Panc1 (cell line): ENCODE measurements at regions not wholly inside any gene's neighbourhood (a gene's known extent, or its start where the extent isn't known, plus 50 kb on each side); places are given as distances from the start of the nearest gene placed in this dataset.

Experiments
- ATAC-seq: fragments of 200-7000 bp; cut with Tn5 transposase; 2 replicates; pipeline ENCODE4 v1.9.1; 2020; ENCODE audit warnings: mild to moderate bottlenecking, moderate library complexity
- BruUV-seq: library from RNA; stranded (reverse); fragments of 400-500 nt; replicated peaks from 2 replicates; lab custom pipeline; 2021; lab: Mats Ljungman, UMichigan
- CTCF ChIA-PET: fragments of 300-600 bp; sonication (Branson Sonifier 250); formaldehyde crosslinking; loops from one replicate; lab custom pipeline; 2022; ENCODE audit warnings: antibody characterized with exemption; lab: Charles Lee
- POLR2A ChIA-PET: fragments of 300-600 bp; sonication (Branson Sonifier 250); formaldehyde crosslinking; loops from one replicate; lab custom pipeline; 2022; ENCODE audit warnings: antibody characterized with exemption; lab: Charles Lee
- DNase-seq: peaks from one replicate; pipeline ENCODE4 v3.0.0-alpha.2; 2010; ENCODE audit warnings: low read depth, low spot score
- H3K27ac ChIP-seq: 2 replicates; pipeline ENCODE4 v1.5.1; 2011; ENCODE audit warnings: mild to moderate bottlenecking, low read length, inconsistent platforms
- H3K27me3 ChIP-seq: fragments of 200-500 bp; sonication (Bioruptor generic); 2 replicates; pipeline ENCODE4 v1.6.0; 2014; ENCODE audit warnings: low read length, inconsistent platforms; ENCODE audit not compliant: control insufficient read depth, insufficient read depth
- H3K36me3 ChIP-seq: fragments of 200-500 bp; sonication (Bioruptor generic); 2 replicates; pipeline ENCODE4 v1.5.1; 2014; ENCODE audit warnings: inconsistent platforms, mild to moderate bottlenecking, low read length, moderate library complexity; ENCODE audit not compliant: control insufficient read depth, insufficient read depth
- H3K4me1 ChIP-seq: 2 replicates; pipeline ENCODE4 v1.5.1; 2011; ENCODE audit warnings: inconsistent platforms, mild to moderate bottlenecking, low read length, moderate library complexity; ENCODE audit not compliant: control insufficient read depth, insufficient read depth
- H3K4me3 ChIP-seq, 2 experiments: 2 replicates each; pipeline ENCODE4 v1.5.1; 2011 to 2012; ENCODE audit warnings: low read depth in 2 of 2, low read length in 2 of 2, mild to moderate bottlenecking in 2 of 2, inconsistent platforms in 1 of 2, moderate library complexity in 1 of 2
- H3K9me3 ChIP-seq: fragments of 200-500 bp; sonication (Bioruptor generic); 2 replicates; pipeline ENCODE4 v1.5.1; 2014; ENCODE audit warnings: low read depth, mild to moderate bottlenecking, inconsistent platforms, low read length, moderate library complexity; ENCODE audit not compliant: control insufficient read depth, insufficient read depth
- POLR2AphosphoS5 ChIP-seq: IDR thresholded peaks from 2 replicates; pipeline ENCODE4 v1.6.1; 2012; ENCODE audit warnings: mild to moderate bottlenecking, low read depth, low read length, moderate library complexity
- SIN3A ChIP-seq: IDR thresholded peaks from 2 replicates; pipeline ENCODE4 v1.6.1; 2012; ENCODE audit warnings: low read depth, mild to moderate bottlenecking, low read length, moderate library complexity, borderline replicate concordance; ENCODE audit not compliant: insufficient read depth
- TCF7L2 ChIP-seq: IDR thresholded peaks from 2 replicates; pipeline ENCODE4 v1.6.1; 2011; ENCODE audit warnings: mild to moderate bottlenecking, low read depth, low read length, inconsistent platforms
- in situ Hi-C: cut with HindIII; loops from 2 replicates; pipeline ENCODE4 v1.10.0; 2016; ENCODE audit warnings: low sequenced_read_pairs, low pct_unique_long_range_greater_than_20kb
- intact Hi-C: fragments of 100-400 bp; cut with micrococcal nuclease; formaldehyde crosslinking; loops from one replicate; pipeline ENCODE4 v1.10.0; 2022; ENCODE audit not compliant: unreplicated experiment
- TF ChIP-seq, protein P1 (sequence below), 2 experiments: IDR thresholded peaks; 2 replicates each; pipeline ENCODE4 v1.6.1; 2011 to 2012; ENCODE audit warnings: low read depth in 2 of 2, control low read depth in 1 of 2, low read length in 1 of 2, mild to moderate bottlenecking in 1 of 2, moderate library complexity in 1 of 2; ENCODE audit not compliant: insufficient read depth in 1 of 2
- TF ChIP-seq, protein P2 (sequence below): fragments of 450-650 bp; IDR thresholded peaks from 2 replicates; pipeline ENCODE4 v1.5.1; 2017; ENCODE audit warnings: mild to moderate bottlenecking

DNA sequence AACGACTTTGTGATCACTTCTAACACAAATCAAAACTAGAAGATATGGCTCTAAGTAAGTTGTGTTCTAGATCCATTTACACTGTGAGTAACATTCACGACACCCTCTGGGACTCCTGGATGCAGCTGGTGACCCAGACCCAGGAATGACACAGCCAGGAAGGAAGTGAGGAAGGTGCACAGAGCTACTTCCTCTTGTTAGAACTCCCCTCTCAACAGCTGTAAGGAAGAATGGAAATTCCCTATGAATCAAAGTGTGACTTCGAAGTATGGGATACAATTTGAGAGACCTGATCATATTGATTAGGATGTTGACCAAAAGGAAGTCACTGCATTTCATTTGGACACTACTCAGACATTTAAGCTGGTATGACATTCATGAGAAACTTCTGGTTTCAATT lies 185.3 kb downstream of the NRIP1 start:
- Histone ChIP-seq H3K27ac (peak overlapping the region; percentile 85), H3K36me3 (no peaks in the 10 kb centered on the region), H3K4me3 (no peak overlapping the region), H3K4me1 (peaks cover 19% of the 10 kb centered on the region), H3K27me3 (no peaks in the 10 kb centered on the region), H3K9me3 (no peaks in the 10 kb centered on the region)
- ATAC-seq (peak; percentile 43; the same call in 1 of the 2 replicates), DNase-seq (no peak)
- in situ Hi-C loops, result no loop called here
- TF ChIP-seq SIN3A, result no peak
- TF ChIP-seq, protein P1, sequence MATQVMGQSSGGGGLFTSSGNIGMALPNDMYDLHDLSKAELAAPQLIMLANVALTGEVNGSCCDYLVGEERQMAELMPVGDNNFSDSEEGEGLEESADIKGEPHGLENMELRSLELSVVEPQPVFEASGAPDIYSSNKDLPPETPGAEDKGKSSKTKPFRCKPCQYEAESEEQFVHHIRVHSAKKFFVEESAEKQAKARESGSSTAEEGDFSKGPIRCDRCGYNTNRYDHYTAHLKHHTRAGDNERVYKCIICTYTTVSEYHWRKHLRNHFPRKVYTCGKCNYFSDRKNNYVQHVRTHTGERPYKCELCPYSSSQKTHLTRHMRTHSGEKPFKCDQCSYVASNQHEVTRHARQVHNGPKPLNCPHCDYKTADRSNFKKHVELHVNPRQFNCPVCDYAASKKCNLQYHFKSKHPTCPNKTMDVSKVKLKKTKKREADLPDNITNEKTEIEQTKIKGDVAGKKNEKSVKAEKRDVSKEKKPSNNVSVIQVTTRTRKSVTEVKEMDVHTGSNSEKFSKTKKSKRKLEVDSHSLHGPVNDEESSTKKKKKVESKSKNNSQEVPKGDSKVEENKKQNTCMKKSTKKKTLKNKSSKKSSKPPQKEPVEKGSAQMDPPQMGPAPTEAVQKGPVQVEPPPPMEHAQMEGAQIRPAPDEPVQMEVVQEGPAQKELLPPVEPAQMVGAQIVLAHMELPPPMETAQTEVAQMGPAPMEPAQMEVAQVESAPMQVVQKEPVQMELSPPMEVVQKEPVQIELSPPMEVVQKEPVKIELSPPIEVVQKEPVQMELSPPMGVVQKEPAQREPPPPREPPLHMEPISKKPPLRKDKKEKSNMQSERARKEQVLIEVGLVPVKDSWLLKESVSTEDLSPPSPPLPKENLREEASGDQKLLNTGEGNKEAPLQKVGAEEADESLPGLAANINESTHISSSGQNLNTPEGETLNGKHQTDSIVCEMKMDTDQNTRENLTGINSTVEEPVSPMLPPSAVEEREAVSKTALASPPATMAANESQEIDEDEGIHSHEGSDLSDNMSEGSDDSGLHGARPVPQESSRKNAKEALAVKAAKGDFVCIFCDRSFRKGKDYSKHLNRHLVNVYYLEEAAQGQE (IDR thresholded peaks at IDR 0.05; ENCODE audit: insufficient read depth in 1 of 2, low read depth in 2 of 2, low read length in 1 of 2), result no peak
- no peak for TF ChIP-seq POLR2AphosphoS5
- TF ChIP-seq TCF7L2, result no peak
- TF ChIP-seq, protein P2, sequence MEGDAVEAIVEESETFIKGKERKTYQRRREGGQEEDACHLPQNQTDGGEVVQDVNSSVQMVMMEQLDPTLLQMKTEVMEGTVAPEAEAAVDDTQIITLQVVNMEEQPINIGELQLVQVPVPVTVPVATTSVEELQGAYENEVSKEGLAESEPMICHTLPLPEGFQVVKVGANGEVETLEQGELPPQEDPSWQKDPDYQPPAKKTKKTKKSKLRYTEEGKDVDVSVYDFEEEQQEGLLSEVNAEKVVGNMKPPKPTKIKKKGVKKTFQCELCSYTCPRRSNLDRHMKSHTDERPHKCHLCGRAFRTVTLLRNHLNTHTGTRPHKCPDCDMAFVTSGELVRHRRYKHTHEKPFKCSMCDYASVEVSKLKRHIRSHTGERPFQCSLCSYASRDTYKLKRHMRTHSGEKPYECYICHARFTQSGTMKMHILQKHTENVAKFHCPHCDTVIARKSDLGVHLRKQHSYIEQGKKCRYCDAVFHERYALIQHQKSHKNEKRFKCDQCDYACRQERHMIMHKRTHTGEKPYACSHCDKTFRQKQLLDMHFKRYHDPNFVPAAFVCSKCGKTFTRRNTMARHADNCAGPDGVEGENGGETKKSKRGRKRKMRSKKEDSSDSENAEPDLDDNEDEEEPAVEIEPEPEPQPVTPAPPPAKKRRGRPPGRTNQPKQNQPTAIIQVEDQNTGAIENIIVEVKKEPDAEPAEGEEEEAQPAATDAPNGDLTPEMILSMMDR, result no peak
- POLR2A ChIA-PET, result no interaction called here
- intact Hi-C loops, result loop anchor here (10.0 kb wide), 1 partner anchor 185 kb away; the partner anchor contains the start of gene NRIP1
- CTCF ChIA-PET, result interaction anchor here (0.6 kb wide), 1 partner anchor 155 kb away, joined by 3 read pairs; no protein-coding TSS in a partner anchor
- BruUV-seq, result no TSS peak

DNA sequence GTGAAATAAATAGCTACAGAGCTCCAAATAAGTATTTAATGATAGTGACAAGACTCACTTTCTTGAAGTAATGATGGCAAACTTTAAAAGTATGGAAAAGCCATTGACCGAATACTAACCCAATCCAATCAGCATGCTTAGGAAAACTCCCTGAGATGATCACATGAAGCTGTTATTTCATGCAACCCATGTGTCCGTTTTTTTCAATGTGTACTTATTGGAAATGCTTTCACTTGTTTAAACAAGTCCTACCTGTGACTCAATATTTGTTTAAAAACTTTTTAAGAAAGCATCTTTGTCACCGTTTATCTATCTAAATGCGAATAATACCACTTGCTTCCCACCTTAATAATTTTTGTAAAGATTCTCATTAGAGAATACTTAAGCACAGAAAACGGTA lies 185.8 kb downstream of the NRIP1 start:
- no TSS peak for BruUV-seq
- peak overlapping the region; percentile 85 for H3K27ac ChIP-seq
- no peaks in the 10 kb centered on the region for H3K9me3 ChIP-seq
- intact Hi-C loops (loop anchor here (10.0 kb wide), 1 partner anchor 186 kb away; the partner anchor contains the start of gene NRIP1), in situ Hi-C loops (no loop called here)
- H3K4me3 ChIP-seq, result no peak overlapping the region
- ATAC-seq, result no peak
- ChIA-PET CTCF (interaction anchor here (0.6 kb wide), 1 partner anchor 155 kb away, joined by 3 read pairs; no protein-coding TSS in a partner anchor), POLR2A (no interaction called here)
- no peak for DNase-seq
- TF ChIP-seq POLR2AphosphoS5 (no peak), TCF7L2 (no peak), SIN3A (no peak)
- TF ChIP-seq, protein P1 (IDR thresholded peaks at IDR 0.05; ENCODE audit: insufficient read depth in 1 of 2, low read depth in 2 of 2, low read length in 1 of 2), result no peak
- TF ChIP-seq, protein P2, result no peak
- H3K36me3 ChIP-seq, result no peaks in the 10 kb centered on the region
- peaks cover 19% of the 10 kb centered on the region for H3K4me1 ChIP-seq
- H3K27me3 ChIP-seq, result no peaks in the 10 kb centered on the region
